NCI-H187 treated with DMSO at 0.1 percent for 48 hours (cell line): ENCODE measurements at regions not wholly inside any gene's neighbourhood (a gene's known extent, or its start where the extent isn't known, plus 50 kb on each side); places are given as distances from the start of the nearest gene placed in this dataset.

Experiments
- DNase-seq: peaks from one replicate; lab custom pipeline; 2025; lab: John Stamatoyannopoulos, UW

DNA sequence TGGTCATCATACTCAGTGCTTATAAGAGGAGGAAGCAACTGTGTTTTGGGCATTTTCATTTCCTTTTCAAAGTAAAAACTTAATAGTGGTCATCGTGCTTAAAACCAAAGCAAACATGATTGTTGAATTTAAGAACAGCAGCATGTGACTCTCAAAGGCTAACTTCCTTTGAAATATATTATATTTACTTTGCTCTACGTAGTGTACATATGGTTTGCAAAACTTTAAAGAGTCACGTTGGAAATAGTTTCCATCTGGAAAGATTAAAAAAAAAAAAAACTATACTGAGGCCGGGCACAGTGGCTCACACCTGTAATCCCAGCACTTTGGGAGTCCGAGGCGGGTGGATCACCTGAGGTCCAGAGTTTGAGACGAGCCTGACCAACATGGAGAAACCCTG lies 367.9 kb upstream of the BCHE start:
- no peak for DNase-seq

DNA sequence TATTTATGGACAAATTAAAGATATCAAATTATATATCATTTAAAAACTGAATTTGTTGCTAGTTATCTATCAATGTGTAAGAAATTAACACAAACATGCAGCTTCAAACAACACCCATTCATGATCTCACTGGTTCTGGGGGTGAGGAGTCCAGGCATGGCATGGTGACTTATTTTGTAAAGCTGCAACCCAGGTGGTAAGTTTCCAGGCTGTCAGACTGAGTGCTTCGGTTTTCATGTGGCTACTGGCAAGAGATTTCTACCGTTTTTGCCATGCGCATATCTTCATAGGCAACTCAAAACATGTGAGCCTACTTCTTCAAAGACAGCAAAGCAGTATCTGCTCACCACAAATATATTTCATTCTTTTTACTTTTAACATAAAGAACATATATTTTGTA lies 364.3 kb upstream of the BCHE start:
- no peak for DNase-seq

DNA sequence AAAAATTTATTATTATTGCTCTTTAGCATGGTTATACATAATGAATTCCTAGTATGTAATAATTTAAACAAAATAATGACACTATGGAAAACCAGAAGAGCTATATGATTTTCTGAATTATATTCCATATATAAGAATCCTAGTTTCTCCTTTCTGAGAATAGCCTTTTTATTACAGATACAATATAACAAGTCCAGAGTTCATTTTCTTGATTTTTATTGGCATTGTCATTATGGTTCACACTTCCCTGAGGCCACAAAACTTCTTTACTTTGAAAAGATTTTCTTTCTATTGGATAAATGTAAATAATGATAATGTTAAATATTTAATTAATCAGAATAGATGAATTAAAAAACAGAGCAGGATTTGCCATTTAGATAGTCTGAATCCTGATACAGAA lies 362.3 kb upstream of the BCHE start:
- DNase-seq, result no peak

DNA sequence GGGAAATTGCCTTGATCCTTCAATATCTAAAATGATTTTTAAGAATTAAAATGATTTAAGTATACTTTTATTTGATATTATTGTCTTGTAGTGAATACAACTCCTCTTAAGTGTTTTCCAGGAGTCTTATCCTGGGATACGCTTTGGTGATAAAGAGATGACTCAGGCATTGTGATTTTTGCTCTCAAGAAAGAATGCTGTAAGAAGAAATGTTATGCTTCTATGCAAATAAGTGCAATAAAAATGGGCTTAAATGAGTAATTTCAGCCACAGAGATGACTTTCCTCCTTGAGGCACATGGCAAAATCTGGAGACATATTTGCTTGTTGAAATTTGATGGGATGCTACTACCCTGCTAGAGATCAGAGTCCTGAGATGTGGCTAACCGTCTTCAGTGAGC lies 358.6 kb upstream of the BCHE start:
- DNase-seq, result no peak

DNA sequence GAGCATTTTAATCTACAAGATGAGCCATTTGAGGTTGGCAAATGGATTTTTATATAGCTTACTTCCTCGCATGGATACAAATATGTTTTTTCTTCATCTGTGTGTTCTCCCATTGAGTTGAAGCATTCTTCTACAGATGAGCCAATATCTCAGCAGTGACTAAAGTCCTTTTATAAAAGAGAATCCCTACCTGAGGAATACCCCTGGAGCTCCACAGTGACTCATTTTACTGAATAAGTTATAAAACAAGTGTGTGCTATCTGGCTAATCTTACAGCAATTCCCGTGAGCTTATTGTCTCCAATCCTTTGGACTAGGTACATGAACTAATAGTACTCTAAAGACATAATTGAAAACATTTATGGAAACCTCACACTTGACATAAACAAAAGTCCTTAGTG lies 354.2 kb upstream of the BCHE start:
- no peak for DNase-seq

DNA sequence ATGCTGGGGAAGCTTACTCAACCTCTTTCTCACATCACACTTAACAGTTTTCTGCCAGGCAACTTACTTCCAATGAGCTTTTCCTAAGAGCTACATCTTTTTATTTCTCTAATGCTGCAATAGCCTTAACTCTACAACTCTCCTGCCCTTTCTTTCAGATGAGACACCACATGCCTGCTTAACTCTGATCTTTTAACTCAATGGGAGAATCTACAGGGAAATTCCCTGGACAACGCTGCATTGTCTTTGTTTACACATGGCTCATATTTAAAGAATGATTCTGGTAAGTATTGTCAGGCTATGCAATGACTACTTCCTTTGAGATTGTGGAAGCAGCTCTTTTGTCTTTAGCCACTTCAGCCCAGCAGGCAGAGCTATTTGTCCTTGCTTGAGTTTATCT lies 353.1 kb upstream of the BCHE start:
- DNase-seq, result no peak

DNA sequence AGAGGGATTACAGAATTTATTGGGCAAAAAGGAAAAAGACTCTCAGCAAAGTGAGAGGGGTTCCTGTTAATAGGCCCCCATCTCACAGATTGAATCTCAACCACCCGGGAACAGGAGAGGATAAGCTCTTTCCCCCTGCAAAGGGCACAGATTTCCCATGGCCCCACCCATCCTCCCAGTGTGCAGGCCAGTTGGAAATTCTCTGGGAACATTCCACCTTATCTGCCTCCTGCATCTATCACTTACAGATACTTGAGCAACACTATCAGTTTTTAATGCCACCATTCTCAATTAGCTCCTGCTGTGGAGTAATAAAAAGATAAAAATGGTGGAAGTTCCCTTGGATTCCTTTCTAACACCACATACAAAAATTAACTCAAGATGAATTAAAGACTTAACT lies 350.0 kb upstream of the BCHE start:
- no peak for DNase-seq

DNA sequence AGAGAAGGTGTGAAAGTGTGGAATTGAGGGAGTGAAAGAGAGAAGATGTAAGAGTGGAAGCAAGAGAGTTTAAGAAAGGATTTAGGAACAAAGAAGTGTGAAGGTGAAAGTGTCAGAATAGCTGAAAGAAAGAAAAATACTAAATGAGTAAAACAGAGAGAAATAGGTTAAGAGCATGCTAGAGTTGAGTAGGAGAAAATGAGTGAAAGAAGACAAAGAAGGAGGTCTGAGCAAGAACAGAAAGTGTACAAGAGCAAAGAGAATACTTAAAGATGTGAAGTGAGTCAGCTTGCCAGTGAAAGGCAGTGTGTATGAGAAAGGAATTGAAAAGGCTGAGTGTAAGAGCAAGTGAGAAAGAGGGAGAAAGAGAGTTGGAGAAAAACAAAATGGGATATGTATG lies 348.8 kb upstream of the BCHE start:
- DNase-seq, result no peak

DNA sequence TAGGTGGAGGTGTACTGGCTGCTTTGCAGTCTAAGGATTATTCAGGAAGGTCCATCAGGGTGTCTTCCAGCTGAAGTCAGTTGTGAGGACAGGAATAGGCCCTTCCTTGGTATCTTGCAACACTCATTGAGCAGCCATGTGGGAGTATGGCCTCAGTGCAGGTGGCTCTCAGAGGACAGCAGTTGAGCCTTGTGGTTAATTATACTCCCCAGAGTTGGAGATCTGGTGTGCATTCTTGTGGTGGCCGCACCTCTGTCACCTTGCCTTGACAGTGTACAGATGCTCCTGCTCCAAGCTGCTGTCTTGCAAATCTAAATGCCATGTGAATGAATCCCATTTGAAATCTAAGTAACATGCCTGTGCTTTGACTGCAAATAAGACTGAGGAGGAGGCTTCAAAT lies 339.9 kb upstream of the BCHE start:
- DNase-seq, result no peak

DNA sequence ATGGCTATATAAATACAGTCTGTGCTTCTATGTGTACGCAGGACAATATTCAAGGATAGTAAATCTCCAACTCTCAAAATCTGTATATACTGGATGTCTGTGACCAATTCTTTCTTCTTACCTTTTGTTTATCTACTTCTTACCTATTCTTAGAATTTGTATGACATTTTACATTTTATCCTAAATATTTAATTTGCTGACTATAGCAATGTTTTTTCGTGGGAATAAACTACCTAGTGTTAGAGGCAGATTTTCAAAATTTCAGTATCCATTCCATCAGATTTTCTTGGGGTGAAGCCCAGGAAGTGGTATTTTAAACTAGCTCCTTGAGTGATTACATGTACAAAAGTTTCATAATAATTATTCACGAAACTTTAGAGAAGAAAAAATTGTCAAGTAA lies 334.5 kb upstream of the BCHE start:
- no peak for DNase-seq

DNA sequence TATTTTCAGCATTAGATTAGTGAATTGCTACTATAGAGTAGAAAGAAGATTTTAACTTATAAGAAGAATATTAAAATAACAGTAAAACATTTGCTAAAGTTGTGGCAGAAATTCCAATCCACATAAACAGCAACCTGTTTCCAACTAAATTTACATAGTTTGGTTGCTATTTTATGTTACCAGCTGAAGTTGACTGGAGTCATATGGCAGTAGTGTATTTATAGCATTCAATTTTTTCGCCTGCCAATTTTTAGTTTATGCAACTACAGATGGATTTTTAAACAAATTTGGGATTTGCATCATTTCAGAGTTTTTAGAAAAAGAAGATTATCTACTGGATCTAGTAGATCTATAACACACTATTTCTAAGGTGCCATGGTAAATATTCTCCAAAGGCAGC lies 332.5 kb upstream of the BCHE start:
- no peak for DNase-seq

DNA sequence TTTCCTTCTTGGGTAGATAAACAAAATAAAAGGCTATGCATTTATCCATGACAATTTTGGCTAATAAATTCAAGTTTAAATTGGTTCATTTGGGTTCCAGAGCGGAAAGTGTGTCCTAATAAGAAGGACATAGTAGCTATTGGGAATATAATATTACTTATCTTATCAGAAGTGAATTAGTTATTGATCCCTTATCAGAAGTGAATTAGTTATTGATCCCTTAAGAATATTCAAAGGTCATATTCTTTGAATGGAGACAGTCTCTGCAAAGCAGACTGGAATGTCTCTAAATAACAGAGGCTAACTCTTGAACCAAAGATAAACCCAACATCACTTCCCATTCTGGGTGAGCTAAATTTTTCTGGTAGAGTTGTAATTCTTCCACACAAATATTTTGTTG lies 290.7 kb upstream of the BCHE start:
- no peak for DNase-seq

DNA sequence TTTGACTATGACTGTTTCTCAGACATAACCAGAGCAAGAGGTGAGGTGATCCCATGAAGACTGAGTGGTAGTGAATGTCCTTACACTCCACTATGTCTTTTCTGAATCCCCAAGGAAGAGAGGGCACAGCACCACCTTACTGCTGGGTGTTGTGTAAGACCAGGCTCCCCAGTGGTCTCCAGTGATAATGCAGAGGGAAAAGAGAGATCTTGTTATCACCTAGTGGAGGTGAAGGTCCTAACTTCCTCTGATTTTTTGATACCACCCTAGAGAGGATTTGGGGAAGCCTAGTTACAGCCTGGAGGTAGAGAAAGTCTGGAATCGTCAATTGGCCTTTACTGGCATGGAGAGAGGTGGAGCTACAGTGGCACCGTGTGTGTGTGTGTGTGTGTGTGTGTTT lies 288.0 kb upstream of the BCHE start:
- DNase-seq, result no peak

DNA sequence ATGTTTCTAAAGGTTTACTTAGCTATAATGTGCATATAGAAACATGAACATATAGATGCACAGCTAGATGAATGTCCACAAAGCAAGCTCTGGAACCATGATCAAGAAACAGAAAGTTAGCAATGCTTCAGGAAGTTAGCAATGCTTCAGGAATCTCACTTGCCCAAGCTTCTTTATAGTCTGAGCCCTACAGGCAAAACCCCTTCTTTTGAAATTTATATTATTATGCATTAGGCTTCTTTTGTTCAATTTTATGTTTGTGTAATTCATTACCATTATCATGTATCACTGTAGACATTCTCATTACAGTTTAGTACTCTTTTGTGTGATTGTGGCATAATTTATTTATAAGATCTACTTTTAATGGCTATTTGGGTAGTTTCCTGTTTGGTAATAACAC lies 286.4 kb upstream of the BCHE start:
- DNase-seq, result no peak

DNA sequence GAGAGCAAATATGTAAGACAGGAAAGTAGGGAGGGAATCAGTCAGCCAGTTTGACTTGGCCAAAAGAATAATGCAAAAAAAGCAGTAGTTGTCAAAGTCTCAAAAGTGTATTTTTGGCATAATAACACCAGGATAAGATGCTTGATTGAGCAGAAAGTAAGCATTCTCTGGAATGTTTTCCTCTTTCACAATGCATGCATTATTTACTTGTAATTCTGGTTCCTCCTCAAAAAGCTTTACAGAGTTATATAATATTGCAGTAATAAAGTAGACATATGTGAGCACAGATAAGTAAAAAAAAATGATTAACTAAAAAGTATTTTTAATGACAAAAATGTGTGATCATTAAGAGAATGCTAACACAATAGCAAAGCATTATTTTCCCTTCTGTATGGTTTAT lies 285.9 kb upstream of the BCHE start:
- no peak for DNase-seq

DNA sequence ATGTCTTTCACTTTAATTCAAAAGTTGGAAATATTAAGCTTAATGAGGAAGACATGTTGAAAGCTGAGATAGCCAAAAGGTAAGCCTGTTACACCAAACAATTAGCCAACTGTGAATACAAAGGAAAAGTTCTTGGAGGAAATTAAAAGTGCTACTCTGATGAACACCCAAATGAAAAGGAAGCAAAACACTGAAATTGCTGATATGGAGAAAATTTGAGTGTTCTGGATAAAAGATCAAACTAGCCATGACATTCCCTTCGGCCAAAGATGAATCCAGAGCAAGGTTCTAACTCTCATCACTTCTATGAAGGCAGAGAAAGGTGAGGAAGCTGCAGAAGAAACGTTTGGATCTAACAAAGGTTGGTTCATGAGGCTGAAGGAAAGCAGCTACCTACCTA lies 280.8 kb upstream of the BCHE start:
- no peak for DNase-seq

DNA sequence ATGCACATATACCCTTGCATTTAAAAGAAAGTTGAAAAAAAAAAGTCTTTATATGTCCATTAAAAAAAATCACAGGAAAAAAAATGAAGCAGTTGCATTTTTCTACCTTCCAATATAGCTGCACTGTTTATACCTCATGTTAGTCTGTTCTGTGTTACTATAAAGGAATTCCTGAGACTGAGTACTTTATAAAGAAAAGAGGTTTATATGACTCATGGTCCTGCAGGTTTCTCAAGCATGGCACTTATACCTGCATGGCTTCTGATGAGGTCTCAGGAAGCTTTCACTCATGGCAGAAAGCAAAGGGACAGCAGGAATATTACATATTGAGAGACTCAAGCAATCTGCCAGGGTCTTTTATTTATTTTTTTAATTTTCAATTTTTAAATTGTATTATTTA lies 277.2 kb upstream of the BCHE start:
- DNase-seq, result no peak

DNA sequence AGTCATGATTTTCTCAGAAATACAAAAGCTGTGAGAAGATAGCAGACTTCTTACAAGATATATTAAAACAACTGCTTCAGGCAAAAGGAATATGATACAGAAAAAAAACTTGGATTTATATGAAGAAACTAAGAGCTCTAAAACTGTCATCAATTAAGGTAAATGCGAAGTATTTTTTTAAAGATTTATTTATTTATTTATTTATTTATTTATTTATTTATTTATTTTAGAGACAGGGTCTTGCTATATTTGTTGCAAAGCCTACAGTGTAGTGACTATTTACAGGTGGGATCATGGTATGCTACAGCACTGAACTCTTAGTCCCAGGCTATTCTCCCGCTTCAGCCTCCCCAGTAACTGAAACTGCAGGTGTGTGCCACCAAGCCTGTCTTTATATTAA lies 274.3 kb upstream of the BCHE start:
- DNase-seq, result no peak

DNA sequence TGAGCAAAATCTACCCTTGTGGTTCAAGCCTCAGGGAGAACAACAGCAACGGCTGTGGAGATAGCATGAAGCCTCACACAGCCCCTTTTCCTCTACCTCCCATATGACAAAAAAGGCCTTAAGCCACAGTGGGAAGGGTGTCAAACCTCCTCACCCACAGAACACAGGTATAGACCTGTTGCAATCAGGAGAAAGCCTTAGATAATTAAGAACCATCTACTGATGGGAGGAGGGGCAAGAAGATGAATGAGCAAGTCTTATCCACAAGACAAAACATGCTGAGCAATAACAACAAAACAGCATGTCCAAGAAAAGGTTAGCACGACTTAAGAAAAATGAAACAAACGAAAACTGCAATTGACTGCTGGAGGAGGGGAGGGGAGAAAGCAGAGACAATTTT lies 272.9 kb upstream of the BCHE start:
- DNase-seq, result no peak

DNA sequence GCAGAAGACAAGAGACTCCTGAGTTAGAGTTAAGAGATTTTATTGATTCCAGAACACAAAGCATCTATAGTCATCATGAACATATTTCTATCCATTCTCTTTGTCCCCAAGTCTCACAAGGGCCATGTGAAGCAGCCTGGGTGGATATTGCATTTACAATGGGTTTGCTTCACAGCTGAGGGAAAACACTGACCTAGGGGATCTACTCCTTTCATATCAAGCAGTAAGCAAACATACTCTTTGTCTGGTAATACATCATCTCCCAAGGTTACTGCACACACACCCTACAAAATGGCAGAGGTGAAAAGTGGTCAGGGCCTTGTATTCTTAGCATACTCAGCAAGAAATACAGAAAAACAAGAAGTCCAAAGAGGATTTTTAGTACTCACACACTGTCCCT lies 267.7 kb upstream of the BCHE start:
- peak; percentile 3 for DNase-seq

DNA sequence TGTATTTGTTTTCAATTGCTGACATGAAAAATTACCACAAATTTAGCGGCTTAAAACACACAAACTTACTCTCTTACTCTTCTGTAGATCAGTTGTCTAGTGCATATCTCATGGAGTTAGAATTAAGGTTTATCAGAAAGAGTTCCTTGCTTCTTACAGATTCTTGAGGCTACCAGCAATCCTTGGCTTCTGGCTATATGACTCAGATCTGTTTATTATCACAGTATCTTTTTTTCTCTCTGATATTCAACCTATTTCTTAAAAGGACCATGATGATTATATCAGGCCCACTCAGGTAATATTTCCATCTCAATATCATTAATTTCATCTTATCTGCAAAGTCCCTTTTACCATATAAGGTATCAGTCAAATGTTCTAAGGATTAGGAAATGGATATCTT lies 263.5 kb upstream of the BCHE start:
- no peak for DNase-seq

DNA sequence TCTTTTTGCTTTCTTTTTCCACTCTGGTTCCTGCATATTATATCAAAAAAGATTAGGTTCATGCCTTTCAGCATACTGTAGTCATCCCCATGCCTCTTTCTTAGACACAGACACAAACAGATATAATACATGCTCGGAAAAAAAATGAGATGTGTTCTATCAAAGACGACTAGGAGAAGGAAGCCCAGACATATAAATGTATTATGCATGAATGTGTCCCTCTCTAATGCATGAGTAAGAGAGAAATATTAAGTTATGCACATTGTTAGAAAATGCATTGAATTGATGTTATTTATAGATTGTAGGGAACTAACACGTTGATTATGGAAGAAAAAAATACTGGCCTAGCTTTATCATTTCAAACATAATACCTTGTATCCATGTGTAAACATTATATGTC lies 252.4 kb upstream of the BCHE start:
- no peak for DNase-seq

DNA sequence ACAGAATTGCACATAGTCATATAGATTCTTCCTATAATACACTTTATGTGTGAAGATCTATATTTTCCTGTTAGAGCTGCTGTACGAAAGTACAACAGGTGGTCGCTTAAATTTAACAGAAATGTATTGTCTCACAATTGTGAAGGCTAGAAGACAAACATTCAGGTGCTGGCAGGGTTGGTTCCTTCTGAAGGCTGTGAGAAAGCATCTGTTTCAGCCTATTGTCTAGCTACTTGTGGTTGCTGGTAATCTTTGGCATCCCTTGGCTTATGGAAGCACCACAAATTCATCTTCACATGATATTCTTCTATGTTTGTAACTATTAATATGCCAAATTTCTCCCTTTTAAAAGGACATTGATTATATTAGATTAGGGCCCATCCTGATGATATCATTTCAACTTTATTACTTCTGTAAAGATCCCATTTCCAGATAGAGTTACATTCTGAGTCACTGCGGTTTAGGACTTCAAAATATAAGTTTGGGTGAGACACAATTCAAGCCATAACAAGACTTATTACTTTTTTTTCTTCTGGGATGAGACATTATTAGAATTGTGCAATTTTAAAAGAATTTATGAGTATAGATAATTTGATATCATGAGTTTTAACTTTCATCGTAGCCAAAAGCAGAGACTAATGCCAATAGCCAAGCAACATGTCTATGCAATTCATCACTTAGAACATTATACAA lies 248.1 kb upstream of the BCHE start:
- no peak for DNase-seq

DNA sequence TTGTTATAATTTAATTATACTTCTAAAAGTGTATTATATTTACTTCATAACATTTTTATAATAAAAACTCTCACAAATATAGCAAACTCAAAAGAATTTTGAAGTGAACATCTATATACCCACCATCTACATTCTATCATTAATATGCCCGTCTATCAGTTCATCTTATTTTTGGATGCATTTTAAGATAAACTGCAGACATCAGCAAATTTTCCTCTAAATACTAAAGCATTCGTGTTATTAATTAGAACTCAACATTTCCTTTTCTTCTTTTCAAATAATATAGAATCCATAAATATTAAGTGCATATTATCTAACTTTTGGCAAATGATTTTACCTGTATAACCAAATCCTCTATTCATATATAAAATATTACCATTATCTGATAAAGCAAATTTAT lies 242.9 kb upstream of the BCHE start:
- no peak for DNase-seq

DNA sequence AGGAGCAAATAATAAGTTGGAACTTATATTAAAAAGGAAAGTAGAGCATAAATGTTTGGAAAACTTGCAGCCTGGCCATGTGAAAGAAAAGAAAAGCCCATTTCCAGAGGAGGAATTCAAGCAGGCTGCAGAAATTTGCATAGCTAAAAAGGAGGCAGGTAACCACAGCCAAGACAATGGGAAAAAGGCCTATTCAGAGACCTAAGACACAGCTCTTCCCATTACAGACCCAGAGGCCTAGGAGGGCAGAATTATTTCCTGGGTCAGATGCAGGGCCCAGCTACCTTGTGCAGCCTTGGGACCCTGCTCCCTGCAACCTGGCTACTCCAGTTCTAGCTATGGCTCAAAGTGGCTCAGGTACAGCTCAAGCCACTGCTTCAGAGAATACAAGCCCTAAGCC lies 234.6 kb upstream of the BCHE start:
- no peak for DNase-seq
